Stimulated activated CD4-positive, alpha-beta T cell treated with anti-CD3 and anti-CD28 coated beads, Interleukin-1b, Interleukin-23, amount 100 ng/mL, for 4 hours (primary cell): ENCODE measurements at regions not wholly inside any gene's neighbourhood (a gene's known extent, or its start where the extent isn't known, plus 50 kb on each side); places are given as distances from the start of the nearest gene placed in this dataset.

Experiments used
- DNase-seq, 2 donors: peaks; one replicate each; pipeline ENCODE4 v3.0.0-alpha.2; 2020; ENCODE audit warnings: low read depth in 2 of 2

DNA sequence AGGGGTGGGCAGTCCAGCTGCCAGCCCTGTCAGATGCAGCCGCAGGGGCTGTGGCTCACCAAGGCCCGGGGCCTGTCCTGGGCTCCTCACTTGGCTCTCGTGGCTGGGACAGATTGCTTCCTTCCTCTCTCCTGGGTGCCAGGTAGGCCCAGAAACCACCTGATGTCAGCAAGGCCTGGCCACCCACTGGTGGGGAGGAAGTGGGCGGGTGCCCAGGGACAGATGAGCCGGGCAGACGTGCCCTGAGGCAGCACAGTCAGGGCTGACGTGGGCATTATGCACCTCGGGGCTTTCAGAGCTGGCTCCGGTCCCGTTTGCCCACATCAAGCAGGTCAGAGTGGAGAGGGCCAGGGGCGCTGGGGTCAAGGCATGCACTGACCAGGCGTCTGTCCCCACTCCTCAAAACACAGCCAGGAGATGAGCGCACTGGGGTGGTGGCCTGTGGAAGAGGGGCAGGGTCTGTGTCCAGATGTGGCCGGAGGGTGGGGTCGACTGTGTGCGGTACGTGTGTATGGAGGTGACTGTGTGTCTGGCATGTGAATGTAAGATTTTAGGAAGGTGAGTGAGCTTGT, 133.2 kb upstream of the PTPN1 start:
- no peak for DNase-seq

DNA sequence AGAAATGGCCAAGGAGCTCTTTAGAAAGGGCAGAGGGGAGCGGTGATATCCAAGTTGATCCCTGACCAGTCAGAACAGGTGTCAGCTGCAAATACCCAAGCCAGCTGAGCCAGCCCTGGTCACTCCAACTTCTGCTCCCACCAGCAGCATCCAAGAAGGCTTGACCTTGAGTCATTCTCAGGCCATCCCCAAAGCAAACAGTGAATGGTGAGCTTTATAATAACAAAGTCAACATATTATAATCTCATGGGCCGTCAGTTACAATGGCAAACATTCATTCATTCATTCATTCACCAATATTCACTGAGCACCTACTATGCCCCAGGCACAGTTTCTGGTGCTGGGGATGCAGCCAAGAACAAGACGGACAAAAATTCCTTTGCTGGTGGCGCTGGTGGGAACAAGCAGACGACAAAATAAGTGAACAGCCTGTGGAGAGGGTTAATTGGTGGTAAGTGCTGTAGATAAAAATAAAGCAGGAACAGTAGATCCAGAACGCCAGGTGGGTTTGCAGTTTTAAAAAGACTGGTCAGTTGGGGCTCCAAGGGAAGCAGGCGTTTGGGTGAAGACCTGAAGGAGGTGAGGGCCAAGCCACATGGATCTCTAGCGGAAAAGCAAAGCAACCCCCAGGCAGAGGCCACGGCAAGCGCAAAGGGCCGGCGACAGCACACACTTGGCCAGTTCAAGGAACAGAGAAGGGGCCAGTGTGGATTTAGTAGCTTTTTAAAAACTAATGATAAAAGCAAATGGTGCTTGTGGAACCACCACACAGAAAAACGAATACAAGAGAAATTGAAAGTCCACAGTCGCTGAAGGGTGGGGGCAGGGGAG, 131.8 kb upstream of the PTPN1 start:
- DNase-seq = no peak

- DNase-seq = no peak
Measured at GRCh38 chr20:50379049-50379990, 130.9 kb upstream of the PTPN1 start.

GRCh38 chr20:50379991-50380696, 130.0 kb upstream of the PTPN1 start:
- DNase-seq = no peak

GRCh38 chr20:50380697-50381040, 129.5 kb upstream of the PTPN1 start:
- no peak for DNase-seq

GRCh38 chr20:50381075-50381732, 129.0 kb upstream of the PTPN1 start:
- DNase-seq = no peak

- peak in 1 of 2 donors; percentile 7 for DNase-seq
Measured at GRCh38 chr20:50381771-50382593, 128.2 kb upstream of the PTPN1 start.

GRCh38 chr20:50385733-50386640, 124.2 kb upstream of the PTPN1 start:
- DNase-seq = no peak

- DNase-seq = no peak
Measured at GRCh38 chr20:50386641-50386960, 123.6 kb upstream of the PTPN1 start.

DNA sequence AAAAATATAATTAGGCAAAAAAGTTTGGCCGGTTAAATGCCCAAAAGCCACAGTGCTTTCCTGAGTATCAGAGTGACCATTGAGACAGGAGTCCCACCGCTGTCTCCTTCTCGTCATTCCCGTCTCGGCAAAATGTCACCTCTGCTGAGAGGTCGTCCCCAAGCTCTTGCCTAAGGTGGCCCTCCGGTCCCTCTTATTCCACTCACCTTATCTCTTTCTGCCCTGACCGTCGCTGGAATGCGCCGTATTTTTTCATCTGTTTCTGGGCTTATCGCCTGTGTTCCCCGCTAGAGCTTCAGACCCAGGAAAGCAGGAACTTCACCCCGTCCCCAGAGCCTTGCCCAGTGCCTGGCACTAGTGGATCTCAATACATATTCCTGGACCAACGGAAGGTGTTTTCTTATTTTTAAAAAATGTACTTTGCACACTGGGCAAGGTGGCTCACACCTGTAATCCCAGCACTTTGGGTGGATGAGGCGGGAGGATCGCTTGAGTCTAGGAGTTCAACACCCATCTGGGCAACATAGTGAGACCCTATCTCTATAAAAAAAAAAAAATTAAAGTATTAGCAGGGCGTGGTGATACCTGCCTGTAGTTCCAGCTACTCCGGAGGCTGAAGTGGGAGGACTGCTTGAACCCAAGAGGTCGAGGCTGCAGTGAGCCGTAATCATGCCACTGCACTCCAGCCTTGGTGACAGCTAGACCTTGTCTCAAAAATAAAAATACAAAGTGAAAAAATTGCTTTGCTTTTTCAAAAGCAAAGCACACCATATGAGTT, 122.8 kb upstream of the PTPN1 start:
- no peak for DNase-seq

DNA sequence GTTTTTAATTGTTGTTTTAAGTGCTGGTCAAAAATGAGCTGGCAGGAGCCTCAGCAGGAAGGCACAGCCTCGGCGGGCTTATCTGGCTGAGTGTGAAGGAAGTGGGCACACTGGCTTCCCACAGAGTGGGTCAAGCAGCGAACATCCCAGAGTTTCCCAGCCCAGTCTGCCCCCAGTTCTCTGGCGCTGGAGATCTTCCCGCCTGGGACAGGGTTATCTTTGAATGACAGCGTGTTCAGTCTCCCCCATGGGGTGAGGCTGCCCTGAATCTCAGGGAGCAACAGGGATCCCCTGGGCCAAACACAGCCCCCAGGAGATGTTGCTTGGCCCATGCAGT, 122.2 kb upstream of the PTPN1 start:
- no peak for DNase-seq

DNA sequence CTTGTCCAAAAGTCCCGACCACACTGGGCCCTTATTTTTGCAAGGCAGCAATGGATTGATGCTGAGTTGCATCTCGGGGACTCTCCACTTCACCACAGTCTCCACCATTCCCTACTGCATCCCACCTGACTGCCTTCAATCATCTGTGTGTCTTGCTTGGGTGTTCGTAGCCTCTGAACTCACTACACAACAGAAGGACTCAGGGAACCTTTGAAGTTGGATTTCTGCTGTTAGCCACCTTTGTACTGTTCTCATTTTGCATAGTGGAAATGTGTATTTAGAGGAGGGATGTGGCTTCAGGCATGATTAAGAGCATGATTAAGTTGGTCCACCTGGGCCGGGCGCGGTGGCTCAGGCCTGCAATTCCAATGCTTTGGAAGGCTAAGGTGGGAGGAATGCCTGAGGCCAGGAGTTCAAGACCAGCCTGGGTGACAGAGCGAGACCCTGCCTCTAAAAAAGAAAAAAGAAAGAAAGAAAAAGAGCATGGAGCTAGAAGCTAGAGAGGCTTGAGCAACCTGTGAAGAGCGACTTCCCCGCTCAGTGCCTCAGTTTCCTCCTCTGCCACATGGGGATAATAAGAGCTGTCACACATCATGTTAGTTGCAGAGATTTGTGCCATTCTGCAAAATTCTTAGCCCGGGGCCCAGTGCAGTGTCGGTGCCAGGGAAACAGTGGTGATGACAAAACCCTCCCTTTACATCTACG, 121.3 kb upstream of the PTPN1 start:
- DNase-seq = no peak

GRCh38 chr20:50389438-50389807, 120.8 kb upstream of the PTPN1 start:
- DNase-seq = no peak

- DNase-seq = no peak
Measured at GRCh38 chr20:50389808-50390684, 120.1 kb upstream of the PTPN1 start.

GRCh38 chr20:50390685-50391443, 119.3 kb upstream of the PTPN1 start:
- no peak for DNase-seq

DNA sequence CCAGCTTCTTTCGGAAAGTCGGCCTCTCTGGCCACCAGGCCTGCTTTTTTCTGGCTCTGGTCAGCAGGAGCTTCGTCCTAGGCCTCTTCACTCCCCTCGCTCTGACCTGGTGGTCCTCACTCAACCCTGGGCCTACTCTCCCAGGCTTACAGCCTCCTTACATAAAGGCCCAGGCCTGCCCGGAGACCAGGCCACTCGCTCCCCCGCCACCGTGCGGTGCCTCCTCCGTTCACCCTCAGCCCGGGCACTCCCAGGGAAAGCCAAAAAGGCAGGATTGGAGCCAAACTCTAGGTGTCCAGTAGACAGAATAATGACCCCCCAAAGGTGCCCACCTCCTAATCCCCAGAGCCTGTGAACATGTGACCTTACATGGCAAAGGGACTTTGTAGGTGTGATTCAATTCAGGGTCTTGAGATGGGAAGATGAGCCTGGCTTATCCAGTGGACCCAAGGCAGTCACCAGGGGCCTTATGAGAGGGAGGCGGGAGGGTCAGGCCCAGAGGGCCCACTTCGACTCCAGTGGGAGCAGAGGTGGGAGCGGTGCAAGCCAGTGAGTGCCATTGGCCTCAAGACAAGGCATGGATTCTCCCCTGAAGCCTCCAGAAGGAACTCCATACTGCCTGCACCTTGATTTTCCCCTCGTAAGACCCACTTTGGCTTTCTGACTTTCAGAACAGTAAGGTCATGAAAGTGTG, 118.6 kb upstream of the PTPN1 start:
- no peak for DNase-seq
